Lower leg skin (tissue), 3 donors: ENCODE measurements at regions not wholly inside any gene's neighbourhood (a gene's known extent, or its start where the extent isn't known, plus 50 kb on each side); places are given as distances from the start of the nearest gene placed in this dataset.

ENCODE experiments used
- POLR2A ChIP-seq, 2 donors: fragments of 450-650 bp; IDR thresholded peaks; one replicate each; pipeline ENCODE4 v1.6.1; 2016 to 2017; ENCODE audit warnings: antibody characterized with exemption in 2 of 2, mild to moderate bottlenecking in 1 of 2, moderate library complexity in 1 of 2
- TF ChIP-seq, protein P1 (sequence below), 3 donors: fragments of 450-650 bp; IDR thresholded peaks; one replicate each; pipeline ENCODE4 v1.5.1; 2016; ENCODE audit warnings: antibody characterized with exemption in 3 of 3, mild to moderate bottlenecking in 3 of 3, moderate library complexity in 2 of 3

DNA sequence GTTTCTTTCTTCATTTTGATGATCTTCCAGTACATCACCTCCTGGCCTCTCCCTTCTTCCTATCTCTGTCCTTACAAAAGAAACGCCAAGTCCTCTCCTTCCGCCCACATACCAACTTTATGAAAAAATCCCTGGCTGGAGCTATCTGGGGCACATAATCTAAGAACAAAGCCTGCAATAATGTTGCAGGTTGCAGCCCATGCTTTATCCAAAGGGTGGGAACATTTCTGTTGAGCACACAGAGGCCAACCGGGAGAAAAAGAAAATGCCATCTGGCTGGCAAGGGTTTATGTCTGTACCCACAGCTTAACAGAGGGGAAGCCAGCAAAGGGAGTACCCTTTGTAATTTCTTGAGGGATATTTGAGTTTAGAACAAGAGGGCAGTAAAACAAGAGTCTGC, 409.6 kb downstream of the SOX9 start:
- no peak for TF ChIP-seq POLR2A (IDR thresholded peaks at IDR 0.05)
- TF ChIP-seq, protein P1, sequence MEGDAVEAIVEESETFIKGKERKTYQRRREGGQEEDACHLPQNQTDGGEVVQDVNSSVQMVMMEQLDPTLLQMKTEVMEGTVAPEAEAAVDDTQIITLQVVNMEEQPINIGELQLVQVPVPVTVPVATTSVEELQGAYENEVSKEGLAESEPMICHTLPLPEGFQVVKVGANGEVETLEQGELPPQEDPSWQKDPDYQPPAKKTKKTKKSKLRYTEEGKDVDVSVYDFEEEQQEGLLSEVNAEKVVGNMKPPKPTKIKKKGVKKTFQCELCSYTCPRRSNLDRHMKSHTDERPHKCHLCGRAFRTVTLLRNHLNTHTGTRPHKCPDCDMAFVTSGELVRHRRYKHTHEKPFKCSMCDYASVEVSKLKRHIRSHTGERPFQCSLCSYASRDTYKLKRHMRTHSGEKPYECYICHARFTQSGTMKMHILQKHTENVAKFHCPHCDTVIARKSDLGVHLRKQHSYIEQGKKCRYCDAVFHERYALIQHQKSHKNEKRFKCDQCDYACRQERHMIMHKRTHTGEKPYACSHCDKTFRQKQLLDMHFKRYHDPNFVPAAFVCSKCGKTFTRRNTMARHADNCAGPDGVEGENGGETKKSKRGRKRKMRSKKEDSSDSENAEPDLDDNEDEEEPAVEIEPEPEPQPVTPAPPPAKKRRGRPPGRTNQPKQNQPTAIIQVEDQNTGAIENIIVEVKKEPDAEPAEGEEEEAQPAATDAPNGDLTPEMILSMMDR (IDR thresholded peaks at IDR 0.05), result no peak
